ENCODE measurements at regions not wholly inside any gene's neighbourhood (a gene's known extent, or its start where the extent isn't known, plus 50 kb on each side); places are given as distances from the start of the nearest gene placed in this dataset.

DNA sequence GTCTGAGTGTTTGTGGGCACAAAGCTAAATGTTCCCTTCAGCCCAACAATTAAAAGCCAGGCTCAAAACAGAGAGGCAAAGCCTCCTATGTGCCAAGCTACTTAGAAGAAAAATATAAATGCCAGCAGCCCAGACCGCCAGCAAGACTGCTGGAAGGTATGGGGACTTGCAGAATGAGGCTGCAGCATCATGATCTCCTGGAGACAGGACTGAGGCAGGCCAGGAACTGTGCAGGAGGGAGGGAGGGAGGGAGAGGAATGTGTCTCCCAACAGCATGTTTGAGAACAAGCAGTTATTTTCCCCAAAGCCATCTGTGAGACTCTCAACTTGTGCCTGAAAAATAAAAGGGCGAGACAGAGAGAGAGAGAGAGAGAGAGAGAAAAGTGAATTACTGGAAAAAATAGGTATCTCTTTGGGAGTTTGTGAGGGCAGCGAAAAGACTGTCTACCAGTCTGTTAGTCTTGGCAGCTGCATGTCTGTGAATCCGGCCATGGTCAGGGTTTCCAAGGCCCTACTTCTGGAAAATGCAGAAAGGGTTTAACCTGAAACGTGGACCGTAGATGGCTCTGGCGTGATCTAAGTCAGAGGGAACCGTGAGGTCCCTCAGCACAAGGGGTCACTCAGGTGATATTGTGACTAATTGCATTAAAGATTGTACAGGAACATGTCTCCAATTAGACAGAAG, 139.7 kb upstream of the COL8A1 start:
- no peak for TF ChIP-seq EZH2 (IDR thresholded peaks at IDR 0.05; ENCODE audit: borderline replicate concordance)
- TF ChIP-seq, protein P1, sequence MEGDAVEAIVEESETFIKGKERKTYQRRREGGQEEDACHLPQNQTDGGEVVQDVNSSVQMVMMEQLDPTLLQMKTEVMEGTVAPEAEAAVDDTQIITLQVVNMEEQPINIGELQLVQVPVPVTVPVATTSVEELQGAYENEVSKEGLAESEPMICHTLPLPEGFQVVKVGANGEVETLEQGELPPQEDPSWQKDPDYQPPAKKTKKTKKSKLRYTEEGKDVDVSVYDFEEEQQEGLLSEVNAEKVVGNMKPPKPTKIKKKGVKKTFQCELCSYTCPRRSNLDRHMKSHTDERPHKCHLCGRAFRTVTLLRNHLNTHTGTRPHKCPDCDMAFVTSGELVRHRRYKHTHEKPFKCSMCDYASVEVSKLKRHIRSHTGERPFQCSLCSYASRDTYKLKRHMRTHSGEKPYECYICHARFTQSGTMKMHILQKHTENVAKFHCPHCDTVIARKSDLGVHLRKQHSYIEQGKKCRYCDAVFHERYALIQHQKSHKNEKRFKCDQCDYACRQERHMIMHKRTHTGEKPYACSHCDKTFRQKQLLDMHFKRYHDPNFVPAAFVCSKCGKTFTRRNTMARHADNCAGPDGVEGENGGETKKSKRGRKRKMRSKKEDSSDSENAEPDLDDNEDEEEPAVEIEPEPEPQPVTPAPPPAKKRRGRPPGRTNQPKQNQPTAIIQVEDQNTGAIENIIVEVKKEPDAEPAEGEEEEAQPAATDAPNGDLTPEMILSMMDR (IDR thresholded peaks at IDR 0.05; ENCODE audit: poor library complexity): peak; percentile 1
